ENCODE measurements at regions not wholly inside any gene's neighbourhood (a gene's known extent, or its start where the extent isn't known, plus 50 kb on each side); places are given as distances from the start of the nearest gene placed in this dataset.
"Not testable (repeated sequence)": the region's sequence is repeated elsewhere in the genome, so short reads cannot be mapped to it uniquely, and the experiment has no call there.

DNA sequence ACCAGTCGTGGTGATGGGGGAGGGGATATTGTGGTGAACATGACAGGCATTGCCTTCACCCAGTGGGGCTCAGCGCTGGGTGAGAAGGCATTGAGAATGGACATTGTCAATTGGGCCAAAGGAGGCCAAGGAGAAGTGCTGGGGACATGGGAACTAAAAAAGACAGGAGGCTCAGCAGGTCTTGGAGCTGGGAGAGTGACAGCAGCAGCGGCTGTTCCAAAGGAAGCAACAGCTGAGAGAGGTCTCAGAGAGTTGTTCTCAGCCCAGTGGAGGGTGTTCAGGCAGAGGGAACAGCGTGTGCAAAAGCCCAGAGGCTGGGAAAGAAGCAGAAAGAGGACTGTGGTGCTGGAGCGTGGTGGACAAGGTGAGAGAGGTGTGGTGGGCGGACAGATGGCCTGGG, 56.6 kb upstream of the ASNS start:
- H3K9me3 Mint-ChIP-seq; H3K27me3 Mint-ChIP-seq; DNase-seq (ENCODE audit: low spot score in 2 of 2); H3K36me3 Mint-ChIP-seq; H3K4me1 Mint-ChIP-seq; ATAC-seq (ENCODE audit: low read depth): not testable (repeated sequence)
- Mint-ChIP-seq H3K4me3 (peak overlapping the region; percentile 65), H3K27ac (peak overlapping the region; percentile 58)

DNA sequence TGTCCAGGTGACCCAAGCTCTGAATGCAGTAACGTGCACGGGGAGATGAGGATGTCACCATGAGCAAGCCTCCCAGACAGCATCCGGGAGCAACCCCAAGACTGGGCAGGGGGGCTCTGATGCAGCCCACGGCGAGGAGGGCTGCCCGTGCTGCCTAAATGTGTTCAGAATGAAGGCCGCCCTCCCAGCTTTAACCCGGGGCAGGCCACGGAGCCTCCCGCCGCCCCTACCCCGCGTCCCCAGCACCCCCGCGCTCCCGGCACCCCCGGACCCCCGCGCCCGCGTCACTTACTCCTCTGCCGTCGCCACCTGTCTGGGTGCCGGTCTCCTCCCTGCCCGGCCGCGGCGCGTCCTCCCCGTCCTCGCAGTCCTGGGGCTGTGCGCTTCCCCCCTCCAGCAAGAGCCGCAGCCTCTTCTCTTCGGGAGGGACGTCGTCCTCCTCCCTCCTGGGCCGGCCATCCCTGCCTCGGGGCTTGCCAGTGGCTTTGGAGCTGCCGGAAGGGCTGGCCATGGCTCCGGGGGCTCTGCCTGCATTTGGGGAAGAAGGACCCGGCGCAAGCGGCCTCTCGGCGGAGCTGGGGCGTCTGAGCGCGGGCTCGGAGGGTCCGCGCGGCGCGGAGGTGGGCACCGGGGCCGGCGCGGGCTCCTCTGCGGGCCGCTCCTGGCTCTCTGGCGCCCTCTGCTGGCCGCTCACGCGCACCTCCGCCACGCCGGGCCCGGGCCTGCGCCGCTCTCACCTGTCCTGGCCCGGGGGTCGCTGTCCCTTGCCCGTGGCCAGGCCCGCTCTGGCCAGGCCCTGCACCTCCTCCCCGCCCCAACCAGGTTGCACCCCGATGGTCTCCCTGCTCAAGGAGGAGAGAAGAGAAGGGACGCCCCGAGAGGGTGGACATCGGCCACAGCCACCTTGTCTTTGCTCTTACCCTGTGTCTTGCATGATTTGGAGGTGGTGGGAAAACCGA, 55.9 kb upstream of the ASNS start:
- ATAC-seq (ENCODE audit: low read depth) (peak; percentile 50), DNase-seq (ENCODE audit: low spot score in 2 of 2) (peak; percentile 72 to 83)
- H3K36me3 Mint-ChIP-seq, H3K9me3 Mint-ChIP-seq, H3K27me3 Mint-ChIP-seq, H3K4me1 Mint-ChIP-seq: not testable (repeated sequence)
- Mint-ChIP-seq H3K4me3 (peak overlapping the region; percentile 65), H3K27ac (peak overlapping the region; percentile 58)

Measured in memory B cell (primary cell).